PFSK-1 (cell line): ENCODE measurements at regions not wholly inside any gene's neighbourhood (a gene's known extent, or its start where the extent isn't known, plus 50 kb on each side); places are given as distances from the start of the nearest gene placed in this dataset.

ENCODE experiments used
- FOXP2 ChIP-seq: optimal IDR thresholded peaks from 2 replicates; pipeline ENCODE3; 2011; ENCODE audit warnings: borderline replicate concordance, control low read depth, inconsistent platforms; ENCODE audit not compliant: insufficient read depth; ENCODE audit errors: extremely low read length, extremely low read depth
- POLR2AphosphoS5 ChIP-seq: IDR thresholded peaks from 2 replicates; pipeline ENCODE4 v1.6.1; 2012; ENCODE audit warnings: low read depth, mild to moderate bottlenecking, control low read depth, low read length, moderate library complexity
- SIN3A ChIP-seq: IDR thresholded peaks from 2 replicates; pipeline ENCODE4 v1.6.1; 2012; ENCODE audit warnings: mild to moderate bottlenecking, low read length, moderate library complexity, borderline replicate concordance; ENCODE audit not compliant: insufficient read depth
- TAF1 ChIP-seq: IDR thresholded peaks from 2 replicates; pipeline ENCODE4 v1.6.1; 2012; ENCODE audit warnings: low read length, control low read depth, borderline replicate concordance; ENCODE audit not compliant: insufficient read depth
- TF ChIP-seq, protein P1 (sequence below), 2 experiments: IDR thresholded peaks; 2 replicates each; pipeline versions ENCODE4 v1.6.1 to v1.8.0; 2011 to 2012; ENCODE audit warnings: low read depth in 2 of 2, low read length in 2 of 2, control low read depth in 1 of 2, inconsistent platforms in 1 of 2, mild to moderate bottlenecking in 1 of 2, moderate library complexity in 1 of 2; ENCODE audit not compliant: insufficient read depth in 1 of 2

DNA sequence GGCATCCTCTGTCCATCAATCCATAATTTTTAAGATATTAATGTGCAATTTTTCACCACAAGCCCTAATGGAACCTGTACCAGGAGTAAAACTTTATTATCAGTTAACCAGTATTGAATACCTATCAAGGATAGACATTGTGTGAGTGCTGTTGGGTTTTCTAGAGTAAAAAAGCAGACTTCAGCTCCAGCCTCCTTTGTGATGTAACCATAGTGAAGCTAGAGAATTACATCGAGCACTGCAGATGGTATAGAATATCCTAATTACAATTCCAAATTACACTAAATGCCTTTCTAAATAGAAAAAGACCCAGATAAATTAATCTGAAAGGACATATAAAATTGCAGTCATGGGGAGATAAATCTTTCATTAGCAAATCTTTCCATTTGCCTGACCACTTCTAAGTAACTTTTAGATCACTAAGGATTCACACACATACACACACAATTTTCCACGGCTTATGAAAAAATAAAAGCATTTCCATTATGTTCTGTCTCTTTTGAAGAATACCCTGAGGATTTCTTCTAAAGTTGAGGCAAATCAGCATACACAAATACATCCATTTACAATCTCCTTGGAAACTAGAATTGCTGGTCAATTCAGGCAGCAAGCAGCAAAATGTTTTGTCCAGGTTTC lies 117.1 kb upstream of the TANK start:
- TF ChIP-seq, protein P1, sequence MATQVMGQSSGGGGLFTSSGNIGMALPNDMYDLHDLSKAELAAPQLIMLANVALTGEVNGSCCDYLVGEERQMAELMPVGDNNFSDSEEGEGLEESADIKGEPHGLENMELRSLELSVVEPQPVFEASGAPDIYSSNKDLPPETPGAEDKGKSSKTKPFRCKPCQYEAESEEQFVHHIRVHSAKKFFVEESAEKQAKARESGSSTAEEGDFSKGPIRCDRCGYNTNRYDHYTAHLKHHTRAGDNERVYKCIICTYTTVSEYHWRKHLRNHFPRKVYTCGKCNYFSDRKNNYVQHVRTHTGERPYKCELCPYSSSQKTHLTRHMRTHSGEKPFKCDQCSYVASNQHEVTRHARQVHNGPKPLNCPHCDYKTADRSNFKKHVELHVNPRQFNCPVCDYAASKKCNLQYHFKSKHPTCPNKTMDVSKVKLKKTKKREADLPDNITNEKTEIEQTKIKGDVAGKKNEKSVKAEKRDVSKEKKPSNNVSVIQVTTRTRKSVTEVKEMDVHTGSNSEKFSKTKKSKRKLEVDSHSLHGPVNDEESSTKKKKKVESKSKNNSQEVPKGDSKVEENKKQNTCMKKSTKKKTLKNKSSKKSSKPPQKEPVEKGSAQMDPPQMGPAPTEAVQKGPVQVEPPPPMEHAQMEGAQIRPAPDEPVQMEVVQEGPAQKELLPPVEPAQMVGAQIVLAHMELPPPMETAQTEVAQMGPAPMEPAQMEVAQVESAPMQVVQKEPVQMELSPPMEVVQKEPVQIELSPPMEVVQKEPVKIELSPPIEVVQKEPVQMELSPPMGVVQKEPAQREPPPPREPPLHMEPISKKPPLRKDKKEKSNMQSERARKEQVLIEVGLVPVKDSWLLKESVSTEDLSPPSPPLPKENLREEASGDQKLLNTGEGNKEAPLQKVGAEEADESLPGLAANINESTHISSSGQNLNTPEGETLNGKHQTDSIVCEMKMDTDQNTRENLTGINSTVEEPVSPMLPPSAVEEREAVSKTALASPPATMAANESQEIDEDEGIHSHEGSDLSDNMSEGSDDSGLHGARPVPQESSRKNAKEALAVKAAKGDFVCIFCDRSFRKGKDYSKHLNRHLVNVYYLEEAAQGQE (IDR thresholded peaks at IDR 0.05; ENCODE audit: insufficient read depth in 1 of 2, low read depth in 2 of 2, low read length in 2 of 2): no peak
- no peak for TF ChIP-seq TAF1
- TF ChIP-seq POLR2AphosphoS5: no peak
- no peak for TF ChIP-seq FOXP2
- no peak for TF ChIP-seq SIN3A

DNA sequence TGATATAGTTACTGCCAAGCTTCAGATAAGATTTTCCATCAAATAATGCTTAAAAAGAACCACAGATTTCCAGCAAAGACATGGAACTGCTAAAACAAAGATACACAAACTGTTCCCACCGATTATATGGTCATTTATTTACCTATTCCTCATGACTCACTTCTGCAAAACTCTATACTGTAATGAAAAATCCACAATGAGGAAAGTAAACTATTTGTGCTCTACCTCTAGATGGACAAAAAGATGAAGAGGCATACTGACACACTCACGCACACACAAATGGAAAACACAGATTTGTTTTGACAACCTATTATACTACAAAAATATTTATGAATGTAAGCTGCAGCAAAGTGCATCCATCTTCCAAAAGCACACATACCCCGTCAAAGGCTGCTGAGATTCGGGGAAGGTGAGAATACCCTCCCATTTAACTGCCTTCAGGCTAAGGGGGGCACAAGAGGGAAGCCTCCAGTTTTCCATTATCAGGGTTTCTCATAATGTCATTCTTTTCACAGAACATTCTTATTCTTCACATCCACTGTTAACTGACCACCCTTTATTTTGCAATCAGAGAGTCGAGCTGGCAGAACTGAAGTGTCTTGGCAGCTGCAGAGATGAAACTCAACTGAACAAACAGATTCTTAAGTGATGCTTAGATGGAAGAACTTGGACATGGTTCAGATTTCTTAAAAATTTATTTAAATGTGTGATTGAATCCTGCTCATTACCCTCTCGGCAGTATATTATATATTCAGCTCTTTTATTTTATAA lies 115.9 kb upstream of the TANK start:
- TF ChIP-seq POLR2AphosphoS5 (no peak), TAF1 (no peak), SIN3A (no peak)
- TF ChIP-seq, protein P1 (IDR thresholded peaks at IDR 0.05; ENCODE audit: insufficient read depth in 1 of 2, low read depth in 2 of 2, low read length in 2 of 2): no peak

DNA sequence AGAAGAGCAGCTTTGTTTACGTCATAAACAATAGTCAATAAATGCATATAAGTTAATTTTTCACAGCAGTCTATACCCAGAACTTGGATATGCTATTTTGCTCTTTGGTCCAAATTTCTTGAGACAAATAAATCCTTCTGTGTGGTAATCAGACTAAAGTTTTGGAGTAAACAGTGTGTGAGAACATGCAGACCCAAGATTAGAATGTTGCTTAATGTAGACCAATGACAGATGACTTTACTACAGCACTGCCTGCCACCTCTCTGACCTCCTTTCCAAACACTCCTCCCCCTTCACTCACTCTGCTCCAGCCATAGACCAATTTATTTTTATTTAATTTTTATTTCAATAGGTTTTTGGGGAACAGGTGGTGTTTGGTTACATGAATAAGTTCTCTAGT lies 115.3 kb upstream of the TANK start:
- TF ChIP-seq, protein P1 (IDR thresholded peaks at IDR 0.05; ENCODE audit: insufficient read depth in 1 of 2, low read depth in 2 of 2, low read length in 2 of 2): no peak
- no peak for TF ChIP-seq FOXP2
- TF ChIP-seq TAF1: no peak
- no peak for TF ChIP-seq SIN3A

DNA sequence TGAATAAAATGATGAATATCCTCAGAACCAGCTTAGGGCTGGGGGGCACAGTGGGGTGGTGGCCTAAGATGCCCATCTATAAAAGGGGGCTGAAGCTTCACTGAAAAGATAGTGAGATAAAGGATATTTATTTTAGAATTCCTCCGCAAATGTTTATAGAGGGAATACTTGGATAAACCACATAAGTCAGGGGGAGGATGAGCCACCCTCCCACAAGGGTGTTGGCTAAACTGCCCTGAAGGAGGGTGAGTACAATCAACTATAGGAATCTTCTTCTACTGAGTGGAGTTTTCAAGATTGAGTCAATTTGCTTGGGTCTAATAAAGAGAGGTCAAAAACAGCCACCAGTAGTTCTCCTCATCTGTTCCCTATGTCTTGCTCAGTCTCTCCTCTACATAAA lies 114.5 kb upstream of the TANK start:
- TF ChIP-seq, protein P1 (IDR thresholded peaks at IDR 0.05; ENCODE audit: insufficient read depth in 1 of 2, low read depth in 2 of 2, low read length in 2 of 2): no peak
- no peak for TF ChIP-seq TAF1
- TF ChIP-seq FOXP2: no peak
- no peak for TF ChIP-seq POLR2AphosphoS5
- no peak for TF ChIP-seq SIN3A
